Stimulated activated CD4-positive, alpha-beta T cell treated with anti-CD3 and anti-CD28 coated beads, Interleukin-1b, Interleukin-23, amount 100 ng/mL, for 1 hour (primary cell): ENCODE measurements at regions not wholly inside any gene's neighbourhood (a gene's known extent, or its start where the extent isn't known, plus 50 kb on each side); places are given as distances from the start of the nearest gene placed in this dataset.
"Not testable (repeated sequence)": the region's sequence is repeated elsewhere in the genome, so short reads cannot be mapped to it uniquely, and the experiment has no call there.

ENCODE experiments used
- DNase-seq, 2 donors: peaks; one replicate each; pipeline ENCODE4 v3.0.0-alpha.2; 2020; ENCODE audit warnings: low read depth in 2 of 2

GRCh38 chr4:86413426-86413825 lies 53.6 kb upstream of the MAPK10 start:
- DNase-seq: not testable (repeated sequence)

GRCh38 chr4:86414686-86415085 lies 54.8 kb upstream of the MAPK10 start:
- DNase-seq: no peak

GRCh38 chr4:86416081-86416480 lies 56.2 kb upstream of the MAPK10 start:
- no peak for DNase-seq

- no peak for DNase-seq
Observed at GRCh38 chr4:86421461-86421860, 61.6 kb upstream of the MAPK10 start.

GRCh38 chr4:86431543-86432116 lies 71.8 kb upstream of the MAPK10 start:
- no peak for DNase-seq

GRCh38 chr4:86432559-86433134 lies 72.8 kb upstream of the MAPK10 start:
- no peak for DNase-seq

GRCh38 chr4:86439293-86439692 lies 79.4 kb upstream of the MAPK10 start:
- no peak for DNase-seq

GRCh38 chr4:86441175-86441936 lies 81.5 kb upstream of the MAPK10 start:
- no peak for DNase-seq

GRCh38 chr4:86442881-86443280 lies 83.0 kb upstream of the MAPK10 start:
- DNase-seq: no peak

- DNase-seq: no peak
Observed at GRCh38 chr4:86443495-86443894, 83.6 kb upstream of the MAPK10 start.

- DNase-seq: no peak
Observed at GRCh38 chr4:86446996-86447395, 87.1 kb upstream of the MAPK10 start.

- no peak for DNase-seq
Observed at GRCh38 chr4:86448871-86449270, 89.0 kb upstream of the MAPK10 start.

GRCh38 chr4:86449746-86450588 lies 90.1 kb upstream of the MAPK10 start:
- DNase-seq: no peak

GRCh38 chr4:86450861-86451260 lies 91.0 kb upstream of the MAPK10 start:
- DNase-seq: no peak

- DNase-seq: no peak
Observed at GRCh38 chr4:86451560-86452330, 91.9 kb upstream of the MAPK10 start.

- DNase-seq: no peak
Observed at GRCh38 chr4:86452422-86452891, 92.6 kb upstream of the MAPK10 start.

GRCh38 chr4:86452924-86453531 lies 93.2 kb upstream of the MAPK10 start:
- no peak for DNase-seq

- DNase-seq: not testable (repeated sequence)
Observed at GRCh38 chr4:86453611-86454072, 93.8 kb upstream of the MAPK10 start.

- DNase-seq: no peak
Observed at GRCh38 chr4:86461849-86462248, 102.0 kb upstream of the MAPK10 start.

- DNase-seq: no peak
Observed at GRCh38 chr4:86472377-86473019, 112.6 kb upstream of the MAPK10 start.
